ENCODE measurements at regions not wholly inside any gene's neighbourhood (a gene's known extent, or its start where the extent isn't known, plus 50 kb on each side); places are given as distances from the start of the nearest gene placed in this dataset.

GRCh38 chr14:48991141-48991540 is 595.0 kb downstream of the RPS29 start:
- Mint-ChIP-seq H3K4me3 (no peak overlapping the region), H3K4me1 (ENCODE audit: low read depth) (no peaks in the 10 kb centered on the region), H3K27me3 (ENCODE audit: low read depth) (no peaks in the 10 kb centered on the region), H3K9me3 (no peaks in the 10 kb centered on the region), H3K27ac (no peak overlapping the region), H3K36me3 (ENCODE audit: low read depth) (no peaks in the 10 kb centered on the region)
- no peak for DNase-seq (ENCODE audit: low spot score)

GRCh38 chr14:48983351-48983888 is 602.8 kb downstream of the RPS29 start:
- Mint-ChIP-seq H3K36me3 (ENCODE audit: low read depth) (no peaks in the 10 kb centered on the region), H3K9me3 (no peaks in the 10 kb centered on the region), H3K27me3 (ENCODE audit: low read depth) (no peaks in the 10 kb centered on the region), H3K4me1 (ENCODE audit: low read depth) (no peaks in the 10 kb centered on the region), H3K27ac (no peak overlapping the region), H3K4me3 (no peak overlapping the region)
- DNase-seq (ENCODE audit: low spot score), result no peak

GRCh38 chr14:48974994-48975393 is 611.2 kb downstream of the RPS29 start:
- H3K4me1 Mint-ChIP-seq (ENCODE audit: low read depth), result peaks cover 4% of the 10 kb centered on the region
- no peak overlapping the region for H3K27ac Mint-ChIP-seq
- H3K27me3 Mint-ChIP-seq (ENCODE audit: low read depth), result no peaks in the 10 kb centered on the region
- H3K9me3 Mint-ChIP-seq, result no peaks in the 10 kb centered on the region
- no peak for DNase-seq (ENCODE audit: low spot score)
- no peaks in the 10 kb centered on the region for H3K36me3 Mint-ChIP-seq (ENCODE audit: low read depth)
- no peak overlapping the region for H3K4me3 Mint-ChIP-seq

GRCh38 chr14:48973151-48973550 is 613.0 kb downstream of the RPS29 start:
- H3K4me3 Mint-ChIP-seq, result no peak overlapping the region
- no peaks in the 10 kb centered on the region for H3K36me3 Mint-ChIP-seq (ENCODE audit: low read depth)
- H3K27me3 Mint-ChIP-seq (ENCODE audit: low read depth), result no peaks in the 10 kb centered on the region
- no peak overlapping the region for H3K27ac Mint-ChIP-seq
- DNase-seq (ENCODE audit: low spot score), result no peak
- no peaks in the 10 kb centered on the region for H3K9me3 Mint-ChIP-seq
- H3K4me1 Mint-ChIP-seq (ENCODE audit: low read depth), result peaks cover 5% of the 10 kb centered on the region

GRCh38 chr14:48970943-48971342 is 615.2 kb downstream of the RPS29 start:
- Mint-ChIP-seq H3K36me3 (ENCODE audit: low read depth) (no peaks in the 10 kb centered on the region), H3K9me3 (no peaks in the 10 kb centered on the region), H3K4me1 (ENCODE audit: low read depth) (peaks cover 10% of the 10 kb centered on the region), H3K27me3 (ENCODE audit: low read depth) (no peaks in the 10 kb centered on the region), H3K4me3 (no peak overlapping the region), H3K27ac (no peak overlapping the region)
- DNase-seq (ENCODE audit: low spot score), result no peak

- DNase-seq (ENCODE audit: low spot score), result no peak
- H3K4me3 Mint-ChIP-seq, result no peak overlapping the region
- H3K36me3 Mint-ChIP-seq (ENCODE audit: low read depth), result no peaks in the 10 kb centered on the region
- no peak overlapping the region for H3K27ac Mint-ChIP-seq
- no peaks in the 10 kb centered on the region for H3K9me3 Mint-ChIP-seq
- H3K27me3 Mint-ChIP-seq (ENCODE audit: low read depth), result no peaks in the 10 kb centered on the region
- H3K4me1 Mint-ChIP-seq (ENCODE audit: low read depth), result peaks cover 10% of the 10 kb centered on the region
These were observed 618.8 kb downstream of the RPS29 start for GRCh38 chr14:48967419-48967818.

- no peak overlapping the region for H3K27ac Mint-ChIP-seq
- H3K36me3 Mint-ChIP-seq (ENCODE audit: low read depth), result no peaks in the 10 kb centered on the region
- DNase-seq (ENCODE audit: low spot score), result no peak
- H3K27me3 Mint-ChIP-seq (ENCODE audit: low read depth), result no peaks in the 10 kb centered on the region
- no peak overlapping the region for H3K4me3 Mint-ChIP-seq
- H3K4me1 Mint-ChIP-seq (ENCODE audit: low read depth), result peaks cover 6% of the 10 kb centered on the region
- H3K9me3 Mint-ChIP-seq, result no peaks in the 10 kb centered on the region
These were observed 622.9 kb downstream of the RPS29 start for GRCh38 chr14:48963231-48963790.

- H3K27ac Mint-ChIP-seq, result no peak overlapping the region
- no peaks in the 10 kb centered on the region for H3K36me3 Mint-ChIP-seq (ENCODE audit: low read depth)
- H3K4me3 Mint-ChIP-seq, result no peak overlapping the region
- no peaks in the 10 kb centered on the region for H3K4me1 Mint-ChIP-seq (ENCODE audit: low read depth)
- no peaks in the 10 kb centered on the region for H3K9me3 Mint-ChIP-seq
- no peak for DNase-seq (ENCODE audit: low spot score)
- H3K27me3 Mint-ChIP-seq (ENCODE audit: low read depth), result no peaks in the 10 kb centered on the region
These were observed 628.7 kb downstream of the RPS29 start for GRCh38 chr14:48957486-48957885.

GRCh38 chr14:48955857-48956256 is 630.3 kb downstream of the RPS29 start:
- no peaks in the 10 kb centered on the region for H3K27me3 Mint-ChIP-seq (ENCODE audit: low read depth)
- H3K9me3 Mint-ChIP-seq, result no peaks in the 10 kb centered on the region
- no peak overlapping the region for H3K27ac Mint-ChIP-seq
- DNase-seq (ENCODE audit: low spot score), result no peak
- H3K4me3 Mint-ChIP-seq, result no peak overlapping the region
- H3K36me3 Mint-ChIP-seq (ENCODE audit: low read depth), result no peaks in the 10 kb centered on the region
- H3K4me1 Mint-ChIP-seq (ENCODE audit: low read depth), result no peaks in the 10 kb centered on the region

GRCh38 chr14:48954446-48954845 is 631.7 kb downstream of the RPS29 start:
- no peaks in the 10 kb centered on the region for H3K27me3 Mint-ChIP-seq (ENCODE audit: low read depth)
- no peak for DNase-seq (ENCODE audit: low spot score)

GRCh38 chr14:48944809-48945208 is 641.4 kb downstream of the RPS29 start:
- H3K9me3 Mint-ChIP-seq, result peaks cover 7% of the 10 kb centered on the region

More at GRCh38 chr14:48954446-48954845, 631.7 kb downstream of the RPS29 start:
- Mint-ChIP-seq H3K4me1 (ENCODE audit: low read depth) (no peaks in the 10 kb centered on the region), H3K4me3 (no peak overlapping the region), H3K27ac (no peak overlapping the region), H3K36me3 (ENCODE audit: low read depth) (no peaks in the 10 kb centered on the region), H3K9me3 (no peaks in the 10 kb centered on the region)

GRCh38 chr14:48943913-48944312 is 642.3 kb downstream of the RPS29 start:
- DNase-seq (ENCODE audit: low spot score), result no peak
- Mint-ChIP-seq H3K27ac (no peak overlapping the region), H3K4me1 (ENCODE audit: low read depth) (no peaks in the 10 kb centered on the region), H3K9me3 (peaks cover 7% of the 10 kb centered on the region), H3K27me3 (ENCODE audit: low read depth) (no peaks in the 10 kb centered on the region), H3K36me3 (ENCODE audit: low read depth) (no peaks in the 10 kb centered on the region), H3K4me3 (no peak overlapping the region)

More at GRCh38 chr14:48944809-48945208, 641.4 kb downstream of the RPS29 start:
- Mint-ChIP-seq H3K4me1 (ENCODE audit: low read depth) (no peaks in the 10 kb centered on the region), H3K36me3 (ENCODE audit: low read depth) (no peaks in the 10 kb centered on the region), H3K27ac (no peak overlapping the region), H3K4me3 (no peak overlapping the region), H3K27me3 (ENCODE audit: low read depth) (no peaks in the 10 kb centered on the region)
- no peak for DNase-seq (ENCODE audit: low spot score)

- Mint-ChIP-seq H3K36me3 (ENCODE audit: low read depth) (no peaks in the 10 kb centered on the region), H3K27ac (no peak overlapping the region), H3K9me3 (no peaks in the 10 kb centered on the region), H3K4me3 (no peak overlapping the region), H3K4me1 (ENCODE audit: low read depth) (no peaks in the 10 kb centered on the region), H3K27me3 (ENCODE audit: low read depth) (no peaks in the 10 kb centered on the region)
- no peak for DNase-seq (ENCODE audit: low spot score)
These were observed 648.5 kb downstream of the RPS29 start for GRCh38 chr14:48937541-48938195.

GRCh38 chr14:48936849-48937248 is 649.3 kb downstream of the RPS29 start:
- Mint-ChIP-seq H3K36me3 (ENCODE audit: low read depth) (no peaks in the 10 kb centered on the region), H3K4me3 (no peak overlapping the region)
- DNase-seq (ENCODE audit: low spot score), result no peak

GRCh38 chr14:48936362-48936761 is 649.8 kb downstream of the RPS29 start:
- H3K36me3 Mint-ChIP-seq (ENCODE audit: low read depth), result no peaks in the 10 kb centered on the region
- H3K4me1 Mint-ChIP-seq (ENCODE audit: low read depth), result no peaks in the 10 kb centered on the region
- no peak overlapping the region for H3K27ac Mint-ChIP-seq
- DNase-seq (ENCODE audit: low spot score), result no peak
- H3K27me3 Mint-ChIP-seq (ENCODE audit: low read depth), result no peaks in the 10 kb centered on the region
- H3K4me3 Mint-ChIP-seq, result no peak overlapping the region
- H3K9me3 Mint-ChIP-seq, result no peaks in the 10 kb centered on the region

More at GRCh38 chr14:48936849-48937248, 649.3 kb downstream of the RPS29 start:
- Mint-ChIP-seq H3K4me1 (ENCODE audit: low read depth) (no peaks in the 10 kb centered on the region), H3K9me3 (no peaks in the 10 kb centered on the region), H3K27ac (no peak overlapping the region), H3K27me3 (ENCODE audit: low read depth) (no peaks in the 10 kb centered on the region)
